ENCODE measurements at regions not wholly inside any gene's neighbourhood (a gene's known extent, or its start where the extent isn't known, plus 50 kb on each side); places are given as distances from the start of the nearest gene placed in this dataset.

- no peak overlapping the region for H2BK120ac ChIP-seq (replicated peaks; ENCODE audit: low read depth, low read length)
- H2AFZ ChIP-seq (ENCODE audit: low read length): no peak overlapping the region
- no peak overlapping the region for H3K4me3 ChIP-seq (ENCODE audit: extremely low read depth in 1 of 4, insufficient read depth in 2 of 4, low read depth in 3 of 4, low read length in 4 of 4)
- H2AK5ac ChIP-seq (ENCODE audit: low read depth, low read length): no peak overlapping the region
- H2BK20ac ChIP-seq (ENCODE audit: low read length): no peak overlapping the region
- H4K20me1 ChIP-seq (replicated peaks in 1 of 2; ENCODE audit: control insufficient read depth in 1 of 2, insufficient read depth in 2 of 2, low read length in 2 of 2): no peaks in the 10 kb centered on the region
- no peaks in the 10 kb centered on the region for H3K27me3 ChIP-seq (replicated peaks in 1 of 4; ENCODE audit: control insufficient read depth in 3 of 4, extremely low read depth in 1 of 4, insufficient read depth in 3 of 4, low read length in 3 of 4)
- no peak overlapping the region for H3K4me2 ChIP-seq (ENCODE audit: insufficient read depth in 1 of 2, low read depth in 2 of 2, low read length in 2 of 2)
- no peak overlapping the region for H2BK15ac ChIP-seq (ENCODE audit: low read length)
- H3K4ac ChIP-seq (replicated peaks; ENCODE audit: insufficient read length, low read depth, low read length): no peak overlapping the region
- H2BK5ac ChIP-seq (ENCODE audit: low read depth, low read length): no peak overlapping the region
- H3K27ac ChIP-seq (ENCODE audit: low read depth, low read length): no peak overlapping the region
- H2BK12ac ChIP-seq (ENCODE audit: low read depth, low read length): no peak overlapping the region
- H3K9me3 ChIP-seq (ENCODE audit: insufficient read depth in 2 of 2, low read depth in 1 of 2, low read length in 1 of 2): peaks cover 0 to 5% of the 10 kb centered on the region in 2 experiments; a peak in 2 of 4 replicates
- TF ChIP-seq SP2 (IDR thresholded peaks at IDR 0.05; ENCODE audit: low read length) (no peak), ATF3 (IDR thresholded peaks at IDR 0.05; ENCODE audit: insufficient read depth, low read depth, low read length) (no peak), TBP (IDR thresholded peaks at IDR 0.05; ENCODE audit: low read depth, low read length) (no peak), EZH2 (IDR thresholded peaks at IDR 0.05; ENCODE audit: low read depth, low read length, severe bottlenecking) (no peak), SIN3A (conservative IDR thresholded peaks at IDR 0.05 in 1 of 2, IDR thresholded peaks at IDR 0.05 in 1 of 2; ENCODE audit: low read depth in 1 of 2, low read length in 2 of 2) (no peak), KDM4A (IDR thresholded peaks at IDR 0.05; ENCODE audit: low read depth, low read length, severe bottlenecking) (no peak), SIRT6 (IDR thresholded peaks at IDR 0.05; ENCODE audit: low read length) (no peak), SIX5 (IDR thresholded peaks at IDR 0.05; ENCODE audit: low read depth, low read length) (no peak), CHD1 (IDR thresholded peaks at IDR 0.05; ENCODE audit: low read depth, low read length) (no peak)
- FAIRE-seq (no peak), DNase-seq (ENCODE audit: low read depth in 1 of 2, low spot score in 2 of 2) (peak in 1 of 2 experiments; percentile 29)
- no peak overlapping the region for H3K23ac ChIP-seq (ENCODE audit: insufficient read length)
- no peak overlapping the region for H3K18ac ChIP-seq (ENCODE audit: extremely low read depth, low read length)
- H4K5ac ChIP-seq (ENCODE audit: insufficient read length, low read depth, low read length): no peak overlapping the region
- no peak overlapping the region for H3K56ac ChIP-seq (replicated peaks; ENCODE audit: insufficient read length, low read depth, low read length)
- no peak overlapping the region; the same call in 1 of the 2 replicates for H4K8ac ChIP-seq (ENCODE audit: extremely low read depth, insufficient read depth, low read length)
- CTCF ChIA-PET (ENCODE audit: partially characterized antibody): no interaction called here
- no peak overlapping the region for H4K91ac ChIP-seq (replicated peaks; ENCODE audit: insufficient read length, low read length)
- H3K79me1 ChIP-seq (ENCODE audit: low read depth, low read length): no peaks in the 10 kb centered on the region
- H3K23me2 ChIP-seq (ENCODE audit: low read depth, low read length): no peaks in the 10 kb centered on the region
- 98% methylated on average over 5 of the region's 5 CpGs; no CpG with 5 or more reads in 1 of the 2 experiments for WGBS, 2 experiments (ENCODE audit: extremely low coverage in 1 of 2, insufficient coverage in 1 of 2, insufficient read length in 1 of 2, insufficient replicate concordance in 2 of 2, low coverage in 1 of 2, low lambda C conversion rate in 2 of 2, missing lambda C conversion rate in 1 of 2)
- no peaks in the 10 kb centered on the region for H3K79me2 ChIP-seq (ENCODE audit: control insufficient read depth in 1 of 2, insufficient read depth in 2 of 2, low read length in 2 of 2)
- no peak overlapping the region for H3K14ac ChIP-seq (ENCODE audit: insufficient read length)
- no peaks in the 10 kb centered on the region for H3K4me1 ChIP-seq (replicated peaks in 1 of 4; ENCODE audit: control insufficient read depth in 3 of 4, insufficient read depth in 4 of 4, low read length in 3 of 4)
- no peaks in the 10 kb centered on the region for H3K36me3 ChIP-seq (ENCODE audit: control insufficient read depth in 2 of 4, insufficient read depth in 4 of 4, low read length in 3 of 4)
- POLR2A ChIA-PET (ENCODE audit: partially characterized antibody): no interaction called here
- H3K9ac ChIP-seq (replicated peaks in 1 of 4; ENCODE audit: extremely low read depth in 1 of 4, low read depth in 3 of 4, low read length in 3 of 4): no peak overlapping the region
Measured at GRCh38 chr9:134568116-134568515, 73.5 kb upstream of the COL5A1 start.
